C4-2B (cell line): ENCODE measurements at regions not wholly inside any gene's neighbourhood (a gene's known extent, or its start where the extent isn't known, plus 50 kb on each side); places are given as distances from the start of the nearest gene placed in this dataset.
"Not testable (repeated sequence)": the region's sequence is repeated elsewhere in the genome, so short reads cannot be mapped to it uniquely, and the experiment has no call there.

Source experiments
- H3K27ac ChIP-seq: fragments of 450-650 bp; 2 replicates; pipeline ENCODE4 v1.5.1; 2017
- CTCF ChIP-seq: fragments of 450-650 bp; conservative IDR thresholded peaks from 2 replicates; pipeline ENCODE4 v1.5.1; 2017; ENCODE audit warnings: mild to moderate bottlenecking
- ZFX ChIP-seq: fragments of 450-650 bp; IDR thresholded peaks from 2 replicates; pipeline ENCODE4 v1.6.1; 2017

GRCh38 chr16:14384745-14385144 lies 245.3 kb downstream of the PARN start:
- no peak for TF ChIP-seq CTCF
- no peak for TF ChIP-seq ZFX
- H3K27ac ChIP-seq, result no peak overlapping the region

GRCh38 chr16:14383844-14384243 lies 246.2 kb downstream of the PARN start:
- not testable (repeated sequence) for H3K27ac ChIP-seq

- peak overlapping the region; percentile 14 for H3K27ac ChIP-seq
- TF ChIP-seq ZFX (no peak), CTCF (no peak)
Observed at GRCh38 chr16:14378689-14379467, 251.2 kb downstream of the PARN start.

GRCh38 chr16:14378131-14378551 lies 251.9 kb downstream of the PARN start:
- no peak for TF ChIP-seq CTCF
- no peak for TF ChIP-seq ZFX
- peak overlapping the region; percentile 14 for H3K27ac ChIP-seq

- TF ChIP-seq CTCF, result no peak
- no peak for TF ChIP-seq ZFX
- no peak overlapping the region for H3K27ac ChIP-seq
Observed at GRCh38 chr16:14377326-14377725, 252.7 kb downstream of the PARN start.

- H3K27ac ChIP-seq, result no peak overlapping the region
- TF ChIP-seq ZFX (no peak), CTCF (no peak)
Observed at GRCh38 chr16:14375132-14375491, 254.9 kb downstream of the PARN start.

- no peak overlapping the region for H3K27ac ChIP-seq
- TF ChIP-seq ZFX (no peak), CTCF (no peak)
Observed at GRCh38 chr16:14374451-14375131, 255.5 kb downstream of the PARN start.
